ENCODE measurements at regions not wholly inside any gene's neighbourhood (a gene's known extent, or its start where the extent isn't known, plus 50 kb on each side); places are given as distances from the start of the nearest gene placed in this dataset.

- ChIA-PET POLR2A (no interaction called here), CTCF (no interaction called here)
- Mint-ChIP-seq H3K4me1 (ENCODE audit: low read depth) (no peaks in the 10 kb centered on the region), H3K27me3 (peaks cover 4% of the 10 kb centered on the region), H3K9me3 (no peaks in the 10 kb centered on the region), H3K4me3 (no peak overlapping the region), H3K27ac (no peak overlapping the region), H3K36me3 (no peaks in the 10 kb centered on the region)
- no peak for DNase-seq
- intact Hi-C loops (cut with micrococcal nuclease): no loop called here
Measured at GRCh38 chr10:35716776-35717175, 74.7 kb upstream of the FZD8 start.

- peaks cover 13% of the 10 kb centered on the region for H3K27me3 Mint-ChIP-seq
- no peak overlapping the region for H3K27ac Mint-ChIP-seq
- no peaks in the 10 kb centered on the region for H3K36me3 Mint-ChIP-seq
- ChIA-PET POLR2A (no interaction called here), CTCF (no interaction called here)
- H3K4me1 Mint-ChIP-seq (ENCODE audit: low read depth): no peaks in the 10 kb centered on the region
- DNase-seq: no peak
- no peak overlapping the region for H3K4me3 Mint-ChIP-seq
- intact Hi-C loops (cut with micrococcal nuclease): no loop called here
- H3K9me3 Mint-ChIP-seq: no peaks in the 10 kb centered on the region
Measured at GRCh38 chr10:35712486-35712885, 70.4 kb upstream of the FZD8 start.

GRCh38 chr10:35711615-35712411 is 69.7 kb upstream of the FZD8 start:
- no peak overlapping the region for H3K4me3 Mint-ChIP-seq
- CTCF ChIA-PET: no interaction called here
- POLR2A ChIA-PET: no interaction called here

GRCh38 chr10:35707642-35708425 is 65.7 kb upstream of the FZD8 start:
- Mint-ChIP-seq H3K9me3 (no peaks in the 10 kb centered on the region), H3K4me3 (no peak overlapping the region), H3K27ac (no peak overlapping the region), H3K4me1 (ENCODE audit: low read depth) (no peaks in the 10 kb centered on the region), H3K27me3 (peaks cover 13% of the 10 kb centered on the region), H3K36me3 (no peaks in the 10 kb centered on the region)
- no peak for DNase-seq
- CTCF ChIA-PET: interaction anchor here (0.6 kb wide), 1 partner anchor 597 kb away, joined by 3 read pairs; no protein-coding TSS in a partner anchor
- POLR2A ChIA-PET: no interaction called here
- intact Hi-C loops (cut with micrococcal nuclease): no loop called here

More at GRCh38 chr10:35711615-35712411, 69.7 kb upstream of the FZD8 start:
- peaks cover 13% of the 10 kb centered on the region for H3K27me3 Mint-ChIP-seq
- H3K4me1 Mint-ChIP-seq (ENCODE audit: low read depth): no peaks in the 10 kb centered on the region
- H3K9me3 Mint-ChIP-seq: no peaks in the 10 kb centered on the region
- no peak overlapping the region for H3K27ac Mint-ChIP-seq
- no peak for DNase-seq
- intact Hi-C loops (cut with micrococcal nuclease): no loop called here
- H3K36me3 Mint-ChIP-seq: no peaks in the 10 kb centered on the region

- POLR2A ChIA-PET: no interaction called here
- Mint-ChIP-seq H3K27ac (no peak overlapping the region), H3K9me3 (no peaks in the 10 kb centered on the region), H3K4me1 (ENCODE audit: low read depth) (no peaks in the 10 kb centered on the region), H3K27me3 (peaks cover 9% of the 10 kb centered on the region), H3K4me3 (no peak overlapping the region), H3K36me3 (no peaks in the 10 kb centered on the region)
- CTCF ChIA-PET: no interaction called here
- intact Hi-C loops (cut with micrococcal nuclease): no loop called here
- DNase-seq: no peak
Measured at GRCh38 chr10:35706959-35707358, 64.9 kb upstream of the FZD8 start.

- H3K27ac Mint-ChIP-seq: no peak overlapping the region
- ChIA-PET CTCF (no interaction called here), POLR2A (no interaction called here)
- intact Hi-C loops (cut with micrococcal nuclease): no loop called here
- H3K9me3 Mint-ChIP-seq: no peaks in the 10 kb centered on the region
- no peak for DNase-seq
- peaks cover 3% of the 10 kb centered on the region for H3K27me3 Mint-ChIP-seq
- no peaks in the 10 kb centered on the region for H3K36me3 Mint-ChIP-seq
- no peaks in the 10 kb centered on the region for H3K4me1 Mint-ChIP-seq (ENCODE audit: low read depth)
- H3K4me3 Mint-ChIP-seq: no peak overlapping the region
Measured at GRCh38 chr10:35705671-35706070, 63.6 kb upstream of the FZD8 start.

GRCh38 chr10:35705051-35705450 is 63.0 kb upstream of the FZD8 start:
- Mint-ChIP-seq H3K4me3 (no peak overlapping the region), H3K36me3 (no peaks in the 10 kb centered on the region), H3K27me3 (peaks cover 3% of the 10 kb centered on the region), H3K27ac (no peak overlapping the region), H3K9me3 (no peaks in the 10 kb centered on the region), H3K4me1 (ENCODE audit: low read depth) (no peaks in the 10 kb centered on the region)
- intact Hi-C loops (cut with micrococcal nuclease): no loop called here
- DNase-seq: no peak
- CTCF ChIA-PET: no interaction called here
- POLR2A ChIA-PET: no interaction called here

GRCh38 chr10:35704401-35704800 is 62.3 kb upstream of the FZD8 start:
- H3K27me3 Mint-ChIP-seq: peaks cover 3% of the 10 kb centered on the region
- CTCF ChIA-PET: no interaction called here
- no peak overlapping the region for H3K4me3 Mint-ChIP-seq
- intact Hi-C loops (cut with micrococcal nuclease): no loop called here
- H3K9me3 Mint-ChIP-seq: no peaks in the 10 kb centered on the region
- no peaks in the 10 kb centered on the region for H3K36me3 Mint-ChIP-seq
- no peak for DNase-seq
- POLR2A ChIA-PET: no interaction called here
- H3K4me1 Mint-ChIP-seq (ENCODE audit: low read depth): no peaks in the 10 kb centered on the region
- no peak overlapping the region for H3K27ac Mint-ChIP-seq

GRCh38 chr10:35700487-35700882 is 58.4 kb upstream of the FZD8 start:
- no peak overlapping the region for H3K27ac Mint-ChIP-seq
- no peaks in the 10 kb centered on the region for H3K36me3 Mint-ChIP-seq
- intact Hi-C loops (cut with micrococcal nuclease): no loop called here
- H3K4me1 Mint-ChIP-seq (ENCODE audit: low read depth): no peaks in the 10 kb centered on the region
- ChIA-PET CTCF (no interaction called here), POLR2A (no interaction called here)
- no peaks in the 10 kb centered on the region for H3K9me3 Mint-ChIP-seq
- H3K4me3 Mint-ChIP-seq: no peak overlapping the region
- DNase-seq: no peak
- H3K27me3 Mint-ChIP-seq: no peaks in the 10 kb centered on the region

- POLR2A ChIA-PET: no interaction called here
- DNase-seq: no peak
Measured at GRCh38 chr10:35699848-35700486, 57.9 kb upstream of the FZD8 start.

GRCh38 chr10:35696392-35697287 is 54.5 kb upstream of the FZD8 start:
- intact Hi-C loops (cut with micrococcal nuclease): no loop called here
- no peak overlapping the region for H3K27ac Mint-ChIP-seq
- DNase-seq: no peak
- no peaks in the 10 kb centered on the region for H3K27me3 Mint-ChIP-seq
- H3K9me3 Mint-ChIP-seq: no peaks in the 10 kb centered on the region
- H3K36me3 Mint-ChIP-seq: no peaks in the 10 kb centered on the region
- ChIA-PET CTCF (interaction anchor here (0.6 kb wide), 1 partner anchor 623 kb away, joined by 4 read pairs; no protein-coding TSS in a partner anchor), POLR2A (no interaction called here)
- H3K4me1 Mint-ChIP-seq (ENCODE audit: low read depth): no peaks in the 10 kb centered on the region
- no peak overlapping the region for H3K4me3 Mint-ChIP-seq

More at GRCh38 chr10:35699848-35700486, 57.9 kb upstream of the FZD8 start:
- intact Hi-C loops (cut with micrococcal nuclease): no loop called here
- Mint-ChIP-seq H3K36me3 (no peaks in the 10 kb centered on the region), H3K4me3 (no peak overlapping the region), H3K27ac (no peak overlapping the region), H3K27me3 (no peaks in the 10 kb centered on the region), H3K9me3 (no peaks in the 10 kb centered on the region), H3K4me1 (ENCODE audit: low read depth) (no peaks in the 10 kb centered on the region)
- CTCF ChIA-PET: no interaction called here

- H3K27ac Mint-ChIP-seq: no peak overlapping the region
- DNase-seq: no peak
- ChIA-PET POLR2A (no interaction called here), CTCF (interaction anchor here (0.9 kb wide), 1 partner anchor 47 kb away, joined by 4 read pairs; no protein-coding TSS in a partner anchor)
- intact Hi-C loops (cut with micrococcal nuclease): no loop called here
- no peak overlapping the region for H3K4me3 Mint-ChIP-seq
- H3K4me1 Mint-ChIP-seq (ENCODE audit: low read depth): no peaks in the 10 kb centered on the region
- no peaks in the 10 kb centered on the region for H3K36me3 Mint-ChIP-seq
- H3K9me3 Mint-ChIP-seq: no peaks in the 10 kb centered on the region
- no peaks in the 10 kb centered on the region for H3K27me3 Mint-ChIP-seq
Measured at GRCh38 chr10:35693800-35694199, 51.7 kb upstream of the FZD8 start.

All from activated CD4-positive, alpha-beta memory T cell treated with anti-CD3 and anti-CD28 coated beads for 36 hours (primary cell).